GM12875 (cell line): ENCODE measurements at regions not wholly inside any gene's neighbourhood (a gene's known extent, or its start where the extent isn't known, plus 50 kb on each side); places are given as distances from the start of the nearest gene placed in this dataset.

Experiments
- H3K4me3 ChIP-seq: one replicate; pipeline ENCODE4 v1.5.1; 2011; ENCODE audit warnings: low read depth, low read length, control low read depth
- CTCF ChIP-seq: IDR thresholded peaks from 2 replicates; pipeline ENCODE4 v1.5.1; 2011; ENCODE audit warnings: low read depth, mild to moderate bottlenecking, control low read depth, inconsistent platforms, low read length, moderate library complexity, borderline replicate concordance; ENCODE audit not compliant: insufficient read depth

GRCh38 chr11:42528471-42528870, 783.3 kb upstream of the API5 start:
- TF ChIP-seq CTCF = no peak
- no peak overlapping the region for H3K4me3 ChIP-seq

- no peak for TF ChIP-seq CTCF
- no peak overlapping the region for H3K4me3 ChIP-seq
These were observed 782.9 kb upstream of the API5 start for GRCh38 chr11:42528911-42529310.

- no peak overlapping the region for H3K4me3 ChIP-seq
- TF ChIP-seq CTCF = no peak
These were observed 775.0 kb upstream of the API5 start for GRCh38 chr11:42536611-42537360.

- TF ChIP-seq CTCF = no peak
- H3K4me3 ChIP-seq = no peak overlapping the region
These were observed 769.5 kb upstream of the API5 start for GRCh38 chr11:42542336-42542735.

GRCh38 chr11:42543844-42544419, 767.9 kb upstream of the API5 start:
- no peak for TF ChIP-seq CTCF
- no peak overlapping the region for H3K4me3 ChIP-seq

GRCh38 chr11:42544726-42545125, 767.1 kb upstream of the API5 start:
- TF ChIP-seq CTCF = no peak
- H3K4me3 ChIP-seq = no peak overlapping the region

GRCh38 chr11:42545954-42546353, 765.8 kb upstream of the API5 start:
- TF ChIP-seq CTCF = no peak
- H3K4me3 ChIP-seq = no peak overlapping the region
